Stimulated activated CD4-positive, alpha-beta T cell treated with anti-CD3 and anti-CD28 coated beads, Interleukin-4, amount 100 ng/mL, for 1 hour (primary cell): ENCODE measurements at regions not wholly inside any gene's neighbourhood (a gene's known extent, or its start where the extent isn't known, plus 50 kb on each side); places are given as distances from the start of the nearest gene placed in this dataset.
"Not testable (repeated sequence)": the region's sequence is repeated elsewhere in the genome, so short reads cannot be mapped to it uniquely, and the experiment has no call there.

Source experiments
- DNase-seq: peaks from one replicate; pipeline ENCODE4 v3.0.0-alpha.2; 2020

DNA sequence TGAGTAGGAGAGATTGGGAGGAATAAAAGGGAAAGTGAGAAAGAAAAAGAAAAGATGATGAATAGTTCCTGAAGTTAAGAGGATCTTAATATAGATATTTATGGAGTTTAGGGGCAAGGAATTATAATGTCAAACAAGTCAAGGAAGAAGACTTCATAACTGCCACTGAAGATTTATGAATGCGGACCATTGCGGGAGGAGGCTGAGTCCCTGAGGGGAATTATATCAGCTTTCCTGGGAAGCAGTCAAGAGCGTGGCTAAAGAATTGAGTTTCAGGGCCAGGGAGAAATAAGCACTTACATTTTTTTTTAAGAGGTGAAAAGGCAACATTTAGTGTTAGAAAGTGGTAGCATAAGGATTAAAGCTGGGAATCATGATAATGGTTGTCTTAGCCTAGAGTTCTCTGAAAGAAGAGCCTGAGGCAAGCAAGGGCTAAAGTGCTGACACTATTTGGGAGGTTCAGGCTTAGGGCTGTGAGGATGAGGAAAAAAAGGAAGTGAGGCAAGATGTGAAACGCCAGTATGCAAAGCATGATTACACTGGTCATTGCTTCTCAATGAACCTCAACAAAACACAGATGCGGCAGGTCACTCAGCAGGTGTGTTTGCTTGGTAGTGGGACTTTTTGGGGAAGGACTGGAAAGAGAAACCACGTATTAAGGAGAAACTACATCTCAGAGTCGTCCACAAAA is 217.1 kb downstream of the SLC4A3 start:
- DNase-seq: no peak

DNA sequence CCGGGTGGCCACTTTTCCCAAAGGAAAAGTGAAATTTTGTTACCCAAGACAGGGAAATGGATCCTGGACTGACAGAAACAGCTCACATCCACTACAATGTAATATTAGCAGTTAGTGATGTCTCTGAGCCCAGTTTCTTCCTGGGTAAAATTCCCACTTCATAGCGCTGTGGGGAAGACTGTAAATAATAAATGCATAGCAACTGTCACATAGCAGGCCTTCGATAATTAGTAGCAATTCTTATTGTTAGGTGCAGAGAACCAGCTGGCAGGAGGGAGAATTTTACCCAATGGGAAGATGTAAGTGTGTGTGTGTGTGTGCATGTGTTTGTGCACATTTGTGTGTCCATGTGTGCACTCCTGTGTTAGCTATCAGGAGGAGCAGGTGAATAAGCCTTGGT is 221.5 kb downstream of the SLC4A3 start:
- no peak for DNase-seq

DNA sequence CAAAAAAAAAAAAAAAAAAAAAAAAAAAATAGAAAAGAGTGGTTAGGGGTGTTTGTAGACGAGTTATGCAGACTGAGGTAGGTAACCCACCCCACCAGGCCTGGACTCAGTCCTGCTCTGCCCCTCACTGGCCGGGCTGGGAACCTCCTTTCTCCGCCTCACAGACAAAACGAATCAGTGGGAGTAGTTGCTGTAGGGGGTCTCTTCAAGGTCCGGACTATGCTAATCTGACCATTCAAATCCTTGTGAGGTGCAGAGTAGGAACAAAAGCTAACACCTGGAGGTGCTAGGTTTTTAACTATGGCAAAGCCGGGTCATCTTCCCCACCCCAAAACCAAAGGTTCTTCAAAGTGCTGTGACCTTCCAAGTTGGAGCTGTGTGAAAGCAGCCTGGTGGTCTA is 223.7 kb downstream of the SLC4A3 start:
- DNase-seq: no peak

DNA sequence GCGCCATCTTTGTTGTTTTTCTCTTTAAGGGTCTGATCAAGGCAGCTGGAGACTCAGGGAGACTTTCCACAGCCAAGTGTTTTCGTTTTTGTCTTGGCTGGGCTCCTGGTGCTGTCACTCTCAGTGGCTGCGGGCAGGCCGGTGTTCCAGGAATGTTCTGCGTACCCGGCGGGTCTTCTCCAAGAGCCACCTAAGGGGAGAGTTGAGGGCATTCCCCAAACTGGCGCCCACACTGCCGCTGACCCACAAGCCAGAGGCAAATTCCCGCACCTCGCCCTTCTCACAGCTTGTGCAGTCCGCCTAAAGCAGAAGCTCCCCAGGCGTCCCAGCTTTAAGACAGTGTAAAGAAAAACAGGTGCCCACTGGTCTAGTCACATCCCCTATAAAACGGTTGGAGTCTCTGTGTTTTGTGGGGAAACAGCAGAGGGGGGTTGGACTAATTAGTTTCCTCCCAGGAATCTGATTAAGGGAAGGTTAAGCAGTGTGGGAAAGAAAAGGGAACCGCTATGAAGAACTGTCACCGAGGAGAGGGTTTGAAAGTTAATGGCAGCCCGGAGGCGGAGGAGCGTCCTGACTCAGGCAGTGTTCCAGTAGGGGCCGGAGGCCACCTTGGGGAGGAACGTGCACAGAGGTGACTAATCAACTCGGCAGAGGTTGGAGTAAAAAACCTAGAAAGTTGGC is 224.5 kb downstream of the SLC4A3 start:
- DNase-seq: no peak

DNA sequence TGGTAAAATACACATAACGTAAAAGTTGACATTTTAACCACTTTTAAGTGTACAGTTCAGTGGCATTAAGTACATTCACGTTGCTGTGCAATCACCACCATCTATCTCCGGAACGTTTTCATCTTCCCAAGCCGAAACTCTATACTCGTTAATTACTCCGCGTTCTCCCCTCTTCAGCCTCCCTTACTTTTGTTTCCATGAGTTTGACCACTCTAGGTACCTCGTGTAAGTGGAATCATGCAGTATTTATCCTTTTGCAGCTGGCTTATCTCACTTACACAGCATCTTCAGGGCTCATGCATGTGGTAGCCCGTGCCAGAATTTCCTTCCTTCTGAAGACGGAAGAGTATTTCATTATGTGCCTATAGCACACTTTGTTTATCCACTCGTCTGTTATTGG is 225.2 kb downstream of the SLC4A3 start:
- DNase-seq: no peak

DNA sequence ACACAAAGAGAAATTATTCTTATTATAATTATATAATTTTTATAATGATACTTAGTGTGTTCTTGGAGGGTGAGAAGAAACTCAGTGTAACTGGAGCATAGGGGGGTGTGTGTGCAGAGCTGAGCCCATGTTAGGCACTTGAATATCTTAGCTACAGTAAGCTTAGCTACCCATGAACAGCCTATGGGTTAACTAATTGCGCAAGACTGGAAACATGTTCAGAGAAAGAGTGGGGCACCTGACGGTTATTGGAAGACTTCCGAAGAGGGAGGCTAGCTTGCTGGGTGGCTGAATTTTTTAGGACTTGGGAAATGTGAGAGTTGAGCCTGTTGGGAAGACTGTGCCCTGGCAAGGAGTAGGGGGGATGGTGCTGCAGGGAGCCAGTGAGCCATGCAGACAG is 229.2 kb downstream of the SLC4A3 start:
- DNase-seq: no peak

DNA sequence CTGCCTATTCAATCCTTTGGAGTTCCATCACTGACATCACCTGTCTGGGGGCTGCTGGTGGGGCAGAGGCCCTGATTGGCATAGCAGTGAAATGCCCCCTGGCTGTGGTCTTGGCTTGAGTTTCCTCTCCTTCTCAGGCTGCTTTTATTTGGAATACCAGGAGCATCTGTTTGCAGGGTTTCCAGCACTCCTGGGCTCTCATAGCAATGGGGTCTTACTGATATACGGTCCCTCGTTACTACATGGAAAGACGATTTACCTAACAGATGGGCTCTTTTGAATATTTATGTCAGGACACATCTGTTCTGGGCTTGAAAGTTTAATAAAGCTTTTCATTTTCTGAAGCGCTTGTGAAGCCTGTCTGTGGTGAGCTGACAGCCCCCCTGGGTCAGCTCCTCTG is 230.3 kb downstream of the SLC4A3 start:
- no peak for DNase-seq

DNA sequence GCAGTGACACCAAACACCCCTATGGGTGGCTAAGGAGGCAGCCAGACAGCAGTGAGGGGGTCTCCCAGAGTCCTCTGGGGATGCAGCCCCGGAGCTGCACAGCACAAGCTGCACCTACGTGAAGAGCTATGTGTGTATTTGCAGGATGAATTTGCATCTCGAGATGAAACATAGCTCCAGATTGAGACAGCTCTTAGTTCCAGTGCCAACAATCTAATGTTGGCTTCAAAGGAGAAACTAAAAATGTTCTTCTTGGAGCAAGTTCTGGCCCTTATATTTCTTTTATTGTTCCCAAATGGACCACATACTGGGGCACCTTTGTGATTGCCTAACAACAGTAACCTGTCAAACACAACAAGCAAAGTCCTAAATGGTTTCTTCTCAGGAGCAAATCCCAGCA is 233.9 kb downstream of the SLC4A3 start:
- no peak for DNase-seq

DNA sequence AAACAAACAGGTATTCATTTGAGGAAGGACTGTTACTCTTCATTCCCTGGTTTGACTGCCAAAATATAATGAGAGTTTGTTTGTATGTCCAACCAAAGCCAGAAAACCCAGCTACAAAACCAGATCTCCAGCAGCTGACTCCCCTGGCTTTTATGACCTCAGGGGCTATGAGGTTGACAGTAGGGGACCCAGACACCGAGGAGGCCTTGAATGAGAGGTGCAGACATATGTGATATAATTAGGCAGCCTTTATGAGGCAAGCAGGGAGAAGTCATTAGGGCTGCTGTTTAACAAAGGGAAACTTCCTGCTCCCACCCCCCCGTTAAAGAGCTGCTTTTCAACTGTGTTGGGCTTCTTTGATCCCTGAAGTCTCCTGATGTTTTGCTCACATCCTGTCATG is 236.7 kb downstream of the SLC4A3 start:
- DNase-seq: no peak

DNA sequence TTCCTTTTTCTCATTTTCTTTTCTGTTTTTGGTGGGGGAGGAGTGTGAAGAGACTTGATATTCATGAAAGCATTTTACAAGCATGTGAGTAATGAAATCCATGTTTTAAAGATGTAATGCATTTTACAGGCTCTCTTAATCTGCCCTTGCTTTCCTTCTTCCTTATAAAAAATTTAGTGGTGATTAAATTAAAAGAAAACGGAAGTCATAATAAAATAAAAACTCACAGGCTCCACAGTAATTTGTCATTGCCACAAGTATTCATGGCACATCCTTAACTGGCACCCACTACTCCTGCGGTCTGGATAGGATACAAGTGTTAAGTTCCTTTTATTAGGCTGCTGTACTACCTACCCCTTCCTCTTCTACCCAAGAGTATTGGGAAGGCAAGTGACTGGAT is 241.2 kb downstream of the SLC4A3 start:
- DNase-seq: no peak

DNA sequence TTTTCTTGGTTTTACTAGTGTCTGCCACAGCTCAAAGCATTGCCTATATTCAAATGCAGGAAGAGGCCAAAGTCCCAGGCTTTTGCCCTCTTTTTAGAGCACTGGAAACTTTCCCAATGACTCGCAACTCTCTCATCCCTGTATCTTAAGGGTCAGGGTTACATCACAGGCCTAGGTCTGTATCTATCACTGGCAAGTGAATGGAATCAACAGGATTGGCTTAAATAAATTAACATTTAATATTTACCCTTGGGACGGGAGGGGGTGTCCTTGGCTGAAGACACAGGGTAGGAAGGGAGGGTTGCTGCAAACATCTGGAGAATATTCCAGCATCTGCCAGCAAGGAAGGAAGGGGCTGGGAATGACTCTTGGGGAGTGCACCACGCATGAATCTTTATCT is 242.6 kb downstream of the SLC4A3 start:
- no peak for DNase-seq

DNA sequence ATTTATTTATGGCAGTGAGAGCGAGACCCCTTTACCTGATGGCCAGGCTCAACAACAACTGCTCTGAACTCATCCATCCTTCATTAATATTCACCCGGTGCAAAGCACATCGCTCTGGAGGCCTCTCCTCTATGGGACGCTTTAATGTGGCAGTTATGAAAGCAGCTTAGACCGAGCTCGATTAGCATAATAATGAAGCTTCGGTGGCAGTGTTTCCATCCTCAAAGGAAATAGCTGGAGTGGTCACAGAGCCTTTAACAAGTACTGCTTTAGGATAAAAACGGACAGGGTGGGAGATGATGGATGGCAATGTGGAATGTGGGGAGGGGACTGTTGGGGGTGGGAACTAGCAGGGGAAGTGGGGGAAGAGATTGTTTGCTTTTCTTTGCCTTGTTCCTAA is 243.9 kb downstream of the SLC4A3 start:
- no peak for DNase-seq

DNA sequence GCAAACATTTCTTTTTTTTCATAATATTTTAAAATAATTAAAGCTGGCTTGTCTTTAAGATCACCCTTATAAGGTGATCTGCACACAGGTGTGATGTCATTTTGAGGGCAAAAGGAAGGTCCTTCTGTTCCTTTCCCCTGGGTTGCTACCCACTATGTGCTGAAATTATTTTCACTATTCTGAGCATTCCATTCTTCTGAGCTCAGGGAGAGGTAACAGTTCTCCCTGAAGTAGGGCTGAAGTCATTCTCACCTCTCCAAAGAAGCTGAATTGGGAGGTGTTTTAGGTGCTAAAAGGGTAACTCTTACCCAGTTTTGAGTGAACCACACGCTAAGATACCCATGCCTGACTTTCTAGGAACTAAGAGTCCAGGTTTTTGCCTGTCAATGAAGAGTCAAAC is 247.6 kb downstream of the SLC4A3 start:
- no peak for DNase-seq

DNA sequence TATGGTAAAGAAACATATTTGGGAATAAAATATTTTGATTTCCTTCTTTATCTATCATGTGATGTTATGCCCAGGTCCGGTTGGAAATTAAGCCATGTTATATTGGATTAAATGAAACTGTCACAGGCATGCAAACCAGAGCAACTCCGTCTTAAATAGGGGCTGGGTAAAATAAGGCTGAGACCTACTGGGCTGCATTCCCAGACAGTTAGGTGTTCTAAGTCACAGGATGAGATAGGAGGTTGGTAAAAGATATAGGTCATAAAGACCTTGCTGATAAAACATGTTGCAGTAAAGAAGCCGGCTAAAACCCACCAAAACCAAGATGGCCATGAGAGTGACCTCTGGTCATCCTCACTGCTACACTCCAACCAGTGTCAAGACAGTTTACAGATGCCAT is 248.6 kb downstream of the SLC4A3 start:
- DNase-seq: not testable (repeated sequence)

DNA sequence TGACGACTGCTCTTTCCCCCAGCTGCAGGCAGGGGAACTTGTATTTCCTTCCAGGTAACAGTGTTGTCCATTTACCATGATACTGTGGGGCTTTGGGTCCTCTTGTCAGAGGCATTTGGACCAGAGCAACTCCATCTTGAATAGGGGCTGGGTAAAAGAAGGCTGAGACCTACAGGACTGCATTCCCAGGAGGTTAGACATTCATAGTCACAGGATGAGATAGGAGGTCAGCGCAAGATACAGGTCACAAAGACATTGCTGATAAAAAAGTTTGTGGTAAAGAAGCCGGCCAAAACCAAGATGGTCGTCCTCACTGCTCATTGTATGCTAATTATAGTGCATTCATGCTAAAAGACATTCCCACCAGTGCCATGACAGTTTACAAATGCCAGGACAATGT is 249.5 kb downstream of the SLC4A3 start:
- no peak for DNase-seq

DNA sequence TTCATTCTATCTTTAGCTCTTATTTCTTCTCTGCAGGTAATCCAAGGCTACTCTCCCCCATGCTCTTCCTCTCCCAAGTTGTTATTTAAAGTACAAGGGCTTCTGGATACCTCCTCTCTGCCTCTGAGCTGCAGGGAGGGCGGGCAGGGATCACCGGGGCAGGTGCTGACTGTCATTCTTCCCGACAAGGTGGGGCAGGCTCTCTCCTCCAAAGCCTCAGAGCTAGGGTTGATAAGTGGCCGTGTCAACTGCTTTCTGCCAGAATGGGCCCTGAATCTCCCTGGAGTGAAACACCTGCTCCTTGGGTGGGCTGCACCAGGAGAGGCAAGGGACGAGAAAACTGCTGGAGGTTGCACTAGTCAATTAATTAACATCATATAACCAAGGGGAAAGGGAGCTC is 250.3 kb downstream of the SLC4A3 start:
- DNase-seq: no peak

DNA sequence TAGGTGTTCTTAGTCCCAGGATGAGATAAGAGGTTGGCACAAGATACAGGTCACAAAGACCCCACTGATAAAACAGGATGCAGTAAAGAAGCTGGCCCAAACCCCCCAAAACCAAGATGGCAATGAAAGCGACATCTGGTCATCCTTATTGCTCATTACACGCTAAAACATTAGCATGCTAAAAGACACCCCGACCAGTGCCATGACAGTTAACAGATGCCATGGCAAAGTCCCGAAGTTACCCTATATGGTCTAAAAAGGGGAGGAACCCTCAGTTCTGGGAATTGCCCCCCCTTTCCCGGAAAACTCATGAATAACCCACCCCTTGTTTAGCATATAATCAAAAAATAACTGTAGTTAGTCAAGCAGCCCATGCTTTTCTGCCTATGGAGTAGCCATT is 251.1 kb downstream of the SLC4A3 start:
- DNase-seq: no peak

DNA sequence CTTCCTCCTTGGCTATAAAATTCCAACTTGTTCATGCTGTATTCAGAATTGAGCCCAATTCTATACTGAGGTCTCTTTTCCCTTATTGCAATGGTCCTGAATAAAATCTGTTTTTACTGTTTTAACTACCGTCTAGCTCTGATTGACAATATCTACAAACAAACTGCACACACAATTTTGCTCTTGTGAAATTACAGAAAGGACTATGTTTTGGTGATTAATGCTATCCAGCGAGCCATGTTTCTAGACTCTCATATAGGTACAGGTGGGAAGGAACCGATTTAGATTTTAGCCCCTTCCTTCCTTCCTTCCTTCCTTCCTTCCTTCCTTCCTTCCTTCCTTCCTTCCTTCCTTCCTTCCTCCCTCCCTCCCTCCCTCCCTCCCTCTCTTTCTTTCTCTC is 254.4 kb downstream of the SLC4A3 start:
- no peak for DNase-seq

DNA sequence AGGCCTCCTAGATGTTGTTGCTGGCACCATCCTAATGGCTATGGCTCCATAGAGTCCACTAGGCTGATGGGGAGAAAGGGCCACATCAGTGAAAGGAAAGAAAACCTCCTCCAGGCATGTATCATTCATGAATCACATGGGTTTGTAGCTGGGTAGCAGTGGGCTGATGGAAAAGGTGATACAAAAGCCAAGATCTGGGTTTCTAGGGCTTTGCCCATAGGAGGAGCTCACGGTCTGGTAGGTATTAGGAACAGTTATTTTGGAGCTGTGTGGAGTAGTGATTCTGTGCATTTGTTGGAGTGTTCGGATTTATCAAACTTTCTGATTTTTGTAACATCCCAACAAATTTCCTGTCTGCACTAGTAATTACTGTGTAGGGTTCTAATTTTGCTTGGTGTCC is 259.2 kb downstream of the SLC4A3 start:
- no peak for DNase-seq

DNA sequence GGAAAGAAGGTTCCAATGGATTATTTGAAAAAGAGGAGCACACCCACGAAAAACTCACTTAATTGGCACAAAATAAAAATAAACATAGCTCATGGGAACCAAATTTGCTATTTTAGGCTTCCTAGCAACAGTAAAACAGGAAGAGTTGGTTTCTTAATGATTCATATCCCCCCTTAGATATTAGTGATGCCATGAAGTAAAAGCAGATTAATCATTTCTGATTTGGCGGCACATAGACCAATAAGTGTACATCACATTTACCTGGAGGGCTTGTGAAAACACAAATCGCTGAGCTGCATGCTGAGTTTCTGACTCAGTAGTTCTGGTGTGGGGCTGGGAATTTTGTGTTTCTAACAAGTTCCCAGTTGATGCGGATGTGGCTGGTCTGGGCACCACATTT is 260.4 kb downstream of the SLC4A3 start:
- DNase-seq: no peak

DNA sequence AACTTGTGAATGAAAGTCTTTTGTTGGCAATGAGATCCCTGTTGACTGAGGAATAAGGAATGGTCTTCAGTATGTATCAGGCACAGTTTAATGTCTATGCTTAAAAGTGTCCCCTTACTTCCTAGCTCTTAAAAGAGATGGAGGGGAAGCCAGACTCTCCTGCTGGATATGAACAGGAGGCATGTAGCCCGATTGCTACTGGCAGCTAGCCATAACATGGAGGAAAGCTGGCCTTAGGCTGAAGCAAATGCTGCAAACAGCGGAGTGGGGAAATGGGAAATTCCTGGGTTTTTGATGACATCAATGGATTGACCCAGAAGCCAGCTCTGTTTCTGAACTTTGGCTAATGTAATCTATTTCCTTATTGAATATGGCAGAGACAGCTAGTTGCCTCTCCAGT is 266.1 kb downstream of the SLC4A3 start:
- no peak for DNase-seq

DNA sequence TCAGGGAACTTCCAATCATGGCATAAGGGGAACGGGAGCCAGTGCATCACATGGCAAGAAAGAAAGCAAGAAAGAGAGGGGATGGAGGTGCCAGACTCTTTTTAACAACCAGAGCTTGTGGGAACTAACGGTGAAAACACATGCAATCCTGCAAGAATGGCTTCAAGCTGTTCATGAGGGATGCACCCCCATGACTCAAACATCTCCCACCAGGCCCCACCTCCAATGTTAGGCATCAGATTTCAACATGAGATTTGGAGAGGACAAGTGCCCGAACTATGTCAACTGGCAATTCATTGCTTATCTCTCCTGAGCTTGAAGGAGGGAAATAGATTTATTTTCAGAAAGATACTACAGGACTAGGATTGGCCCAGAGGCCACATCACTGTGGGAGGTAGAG is 270.0 kb downstream of the SLC4A3 start:
- DNase-seq: no peak

DNA sequence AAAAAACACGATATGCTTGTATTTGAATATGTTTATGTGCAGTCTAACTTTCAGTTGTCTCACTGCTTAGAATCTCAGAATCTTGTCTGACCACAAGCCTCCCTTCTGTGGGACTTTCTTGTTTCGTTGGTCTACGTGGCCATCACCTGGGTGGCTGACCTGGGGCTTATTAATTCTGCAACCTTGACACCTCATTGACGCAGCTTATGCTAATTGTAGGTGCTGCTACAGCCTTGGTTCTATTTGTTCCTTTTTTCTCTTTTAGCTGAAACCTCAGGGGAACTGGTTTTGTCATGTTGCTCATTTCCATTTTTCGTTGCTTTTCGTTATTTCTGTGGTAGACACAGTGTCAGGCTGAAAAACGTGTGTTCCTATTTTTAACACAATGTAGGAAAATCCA is 273.7 kb downstream of the SLC4A3 start:
- no peak for DNase-seq

DNA sequence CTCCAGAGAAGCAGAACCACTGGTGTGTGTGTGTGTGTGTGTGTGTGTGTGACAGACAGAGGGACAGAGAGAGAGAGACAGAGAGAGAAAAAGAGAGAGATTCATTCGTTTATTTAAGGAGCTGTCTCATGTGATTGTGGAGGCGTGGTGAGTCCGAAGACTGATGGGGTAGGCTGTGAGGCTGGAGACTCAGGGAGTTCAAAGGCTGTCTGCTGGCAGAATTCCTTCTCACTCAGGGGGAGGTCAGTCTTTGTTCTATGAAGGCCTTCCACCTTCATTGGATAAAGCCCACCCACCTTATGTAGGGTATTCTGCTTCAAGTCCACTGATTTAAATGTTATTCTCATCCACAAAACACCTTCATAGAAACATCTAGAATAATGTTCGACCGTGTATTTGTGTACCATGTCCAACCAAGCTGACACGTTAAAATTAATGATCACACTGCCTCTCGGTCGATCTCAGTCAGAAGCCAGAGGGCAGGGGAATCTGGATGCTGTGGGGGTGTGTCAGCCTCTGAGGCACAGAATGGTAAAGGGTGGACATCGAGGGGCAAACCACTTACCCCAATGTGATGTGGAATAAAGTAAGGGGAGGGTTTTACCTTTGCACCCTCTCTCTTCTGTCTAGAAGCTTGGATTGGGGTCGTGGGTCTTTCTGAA is 275.6 kb downstream of the SLC4A3 start:
- DNase-seq: no peak

DNA sequence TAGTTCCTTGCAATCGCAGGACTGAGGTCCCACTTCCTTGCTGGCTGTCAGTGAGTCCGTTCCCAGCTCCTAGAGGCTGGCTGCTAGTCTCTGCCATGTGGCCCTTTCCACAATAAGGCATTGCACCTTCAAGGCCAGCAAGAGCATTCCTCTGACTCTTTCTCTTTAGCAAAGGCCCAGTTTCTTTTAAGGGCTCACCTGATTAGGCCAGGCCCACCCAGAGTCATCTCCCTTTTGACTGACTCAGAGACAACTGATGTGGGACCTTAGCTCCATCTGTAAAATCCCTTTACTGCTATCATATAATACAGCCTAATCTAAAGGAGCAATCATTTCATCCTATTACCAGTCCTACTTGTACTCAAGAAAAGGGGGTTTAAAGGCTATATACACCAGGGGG is 278.2 kb downstream of the SLC4A3 start:
- DNase-seq: no peak
